ENCODE measurements at regions not wholly inside any gene's neighbourhood (a gene's known extent, or its start where the extent isn't known, plus 50 kb on each side); places are given as distances from the start of the nearest gene placed in this dataset.
A peak's percentile ranks its signal among the peaks of the same experiment; 100 is the strongest.

DNA sequence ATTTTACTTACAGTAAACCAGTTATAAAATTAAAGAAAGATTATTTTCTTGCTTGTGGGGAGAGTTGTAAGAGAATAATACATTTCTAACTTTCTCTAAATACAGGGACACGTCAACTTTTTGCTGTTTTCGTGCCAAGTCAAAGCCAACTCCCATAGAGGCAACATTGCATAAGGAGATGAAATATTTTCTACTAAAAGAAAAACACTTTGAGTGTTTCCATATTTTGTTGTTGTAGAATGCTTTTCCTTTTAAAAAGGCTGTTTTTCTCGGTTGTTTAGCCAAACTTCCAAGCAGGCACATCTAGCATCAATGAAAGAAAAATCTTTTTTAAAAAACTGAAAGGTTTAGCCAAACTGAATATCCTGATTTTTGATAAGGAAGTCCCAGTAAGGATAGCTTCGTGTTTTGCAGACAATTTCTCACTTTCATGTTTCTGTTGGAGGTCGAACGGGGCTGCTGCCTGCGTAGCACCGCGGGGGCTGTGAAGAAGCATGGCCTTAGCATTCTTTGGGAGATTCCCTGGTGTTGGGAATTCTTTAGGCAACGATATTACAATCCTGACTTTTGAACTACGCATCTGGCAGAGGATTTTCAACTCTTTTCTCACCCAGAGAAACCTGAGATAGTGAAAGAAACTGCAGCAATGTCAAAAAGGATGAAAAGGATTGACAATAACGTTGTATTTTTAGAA is 108.1 kb upstream of the FBXL7 start:
- Histone ChIP-seq H3K4me1 (ENCODE audit: insufficient read depth, low read length) (no peaks in the 10 kb centered on the region), H3K4me3 (ENCODE audit: low read length) (no peak overlapping the region), H3K27ac (ENCODE audit: low read depth, low read length) (no peak overlapping the region), H3K27me3 (ENCODE audit: insufficient read depth, low read length, poor library complexity, severe bottlenecking) (no peaks in the 10 kb centered on the region), H3K36me3 (ENCODE audit: insufficient read depth, low read length) (no peaks in the 10 kb centered on the region), H3K9me3 (ENCODE audit: low read length) (no peaks in the 10 kb centered on the region)
- no peak for DNase-seq
- ChIA-PET CTCF (no interaction called here), POLR2A (no interaction called here)
- Mint-ChIP-seq H3K36me3 (no peaks in the 10 kb centered on the region), H3K27ac (no peak overlapping the region), H3K9me3 (peaks cover 0 to 4% (median 3%) of the 10 kb centered on the region in 5 donors), H3K4me3 (no peak overlapping the region), H3K27me3 (no peaks in the 10 kb centered on the region), H3K4me1 (no peaks in the 10 kb centered on the region)

- no peak for DNase-seq
- Histone ChIP-seq H3K36me3 (ENCODE audit: insufficient read depth, low read length) (no peaks in the 10 kb centered on the region), H3K27me3 (ENCODE audit: insufficient read depth, low read length, poor library complexity, severe bottlenecking) (no peaks in the 10 kb centered on the region), H3K27ac (ENCODE audit: low read depth, low read length) (no peak overlapping the region), H3K9me3 (ENCODE audit: low read length) (no peaks in the 10 kb centered on the region), H3K4me3 (ENCODE audit: low read length) (no peak overlapping the region), H3K4me1 (ENCODE audit: insufficient read depth, low read length) (no peaks in the 10 kb centered on the region)
- Mint-ChIP-seq H3K27me3 (no peaks in the 10 kb centered on the region), H3K36me3 (no peaks in the 10 kb centered on the region), H3K27ac (no peak overlapping the region), H3K9me3 (peaks cover 0 to 10% (median 7%) of the 10 kb centered on the region in 5 donors), H3K4me1 (no peaks in the 10 kb centered on the region), H3K4me3 (no peak overlapping the region)
- ChIA-PET CTCF (no interaction called here), POLR2A (no interaction called here)
Measured at GRCh38 chr5:15388866-15389265, 111.1 kb upstream of the FBXL7 start.

DNA sequence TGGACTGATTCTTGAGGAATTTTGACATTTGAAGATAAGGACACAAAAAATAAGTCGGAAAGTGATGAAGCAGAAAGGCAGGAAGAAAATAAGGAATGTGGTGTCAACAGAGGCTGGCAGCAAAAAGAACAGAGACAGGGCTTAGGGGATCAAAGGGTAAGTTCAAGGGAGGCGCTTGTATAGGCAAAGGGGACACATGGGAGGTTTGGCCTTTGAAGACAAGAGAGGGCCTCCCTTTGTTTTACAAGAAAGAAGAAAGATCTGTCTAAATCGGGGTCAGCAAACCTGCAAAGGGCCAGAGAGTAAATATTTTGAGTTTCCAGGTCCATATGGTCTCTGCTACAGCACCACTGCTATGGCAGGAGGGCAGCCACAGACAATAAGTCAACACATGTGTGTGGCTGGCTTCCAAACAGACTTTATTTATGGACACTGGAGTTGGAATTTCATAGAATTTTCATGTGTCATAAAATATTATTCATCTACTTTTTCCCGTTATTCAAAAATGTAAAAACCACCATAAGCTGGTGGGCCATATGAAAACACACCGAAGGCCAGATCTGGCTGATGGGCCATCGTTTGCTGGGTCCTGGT is 112.0 kb upstream of the FBXL7 start:
- Mint-ChIP-seq H3K4me3 (no peak overlapping the region), H3K9me3 (peaks cover 0 to 10% (median 7%) of the 10 kb centered on the region in 5 donors), H3K36me3 (no peaks in the 10 kb centered on the region), H3K27ac (peak overlapping the region in 1 of 8 donors; percentile 75), H3K4me1 (no peaks in the 10 kb centered on the region), H3K27me3 (no peaks in the 10 kb centered on the region)
- no peaks in the 10 kb centered on the region for H3K36me3 ChIP-seq (ENCODE audit: insufficient read depth, low read length)
- ChIA-PET CTCF (no interaction called here), POLR2A (no interaction called here)
- no peaks in the 10 kb centered on the region for H3K9me3 ChIP-seq (ENCODE audit: low read length)
- no peak for DNase-seq
- no peaks in the 10 kb centered on the region for H3K27me3 ChIP-seq (ENCODE audit: insufficient read depth, low read length, poor library complexity, severe bottlenecking)
- H3K4me3 ChIP-seq (ENCODE audit: low read length), result no peak overlapping the region
- H3K27ac ChIP-seq (ENCODE audit: low read depth, low read length), result no peak overlapping the region
- no peaks in the 10 kb centered on the region for H3K4me1 ChIP-seq (ENCODE audit: insufficient read depth, low read length)

- peaks cover 0 to 10% (median 7%) of the 10 kb centered on the region in 5 donors for H3K9me3 Mint-ChIP-seq
- no peaks in the 10 kb centered on the region for H3K27me3 Mint-ChIP-seq
- H3K36me3 Mint-ChIP-seq, result no peaks in the 10 kb centered on the region
- Histone ChIP-seq H3K4me3 (ENCODE audit: low read length) (no peak overlapping the region), H3K36me3 (ENCODE audit: insufficient read depth, low read length) (no peaks in the 10 kb centered on the region), H3K4me1 (ENCODE audit: insufficient read depth, low read length) (no peaks in the 10 kb centered on the region), H3K27ac (ENCODE audit: low read depth, low read length) (no peak overlapping the region), H3K9me3 (ENCODE audit: low read length) (no peaks in the 10 kb centered on the region), H3K27me3 (ENCODE audit: insufficient read depth, low read length, poor library complexity, severe bottlenecking) (no peaks in the 10 kb centered on the region)
- POLR2A ChIA-PET, result no interaction called here
- H3K4me3 Mint-ChIP-seq, result no peak overlapping the region
- DNase-seq, result no peak
- H3K27ac Mint-ChIP-seq, result no peak overlapping the region
- H3K4me1 Mint-ChIP-seq, result no peaks in the 10 kb centered on the region
- CTCF ChIA-PET, result no interaction called here
Measured at GRCh38 chr5:15386122-15386521, 113.9 kb upstream of the FBXL7 start.

- POLR2A ChIA-PET, result no interaction called here
- no peak overlapping the region for H3K4me3 ChIP-seq (ENCODE audit: low read length)
- H3K36me3 ChIP-seq (ENCODE audit: insufficient read depth, low read length), result no peaks in the 10 kb centered on the region
- Mint-ChIP-seq H3K4me1 (no peaks in the 10 kb centered on the region), H3K36me3 (no peaks in the 10 kb centered on the region), H3K27ac (no peak overlapping the region), H3K9me3 (peaks cover 0 to 10% (median 7%) of the 10 kb centered on the region in 5 donors), H3K27me3 (no peaks in the 10 kb centered on the region), H3K4me3 (no peak overlapping the region)
- CTCF ChIA-PET, result no interaction called here
- DNase-seq, result no peak
- no peaks in the 10 kb centered on the region for H3K9me3 ChIP-seq (ENCODE audit: low read length)
- H3K27ac ChIP-seq (ENCODE audit: low read depth, low read length), result no peak overlapping the region
- H3K27me3 ChIP-seq (ENCODE audit: insufficient read depth, low read length, poor library complexity, severe bottlenecking), result no peaks in the 10 kb centered on the region
- no peaks in the 10 kb centered on the region for H3K4me1 ChIP-seq (ENCODE audit: insufficient read depth, low read length)
Measured at GRCh38 chr5:15385553-15385952, 114.4 kb upstream of the FBXL7 start.

- no peak overlapping the region for H3K4me3 Mint-ChIP-seq
- no peaks in the 10 kb centered on the region for H3K4me1 Mint-ChIP-seq
- Histone ChIP-seq H3K36me3 (ENCODE audit: insufficient read depth, low read length) (no peaks in the 10 kb centered on the region), H3K27ac (ENCODE audit: low read depth, low read length) (no peak overlapping the region), H3K4me3 (ENCODE audit: low read length) (no peak overlapping the region), H3K9me3 (ENCODE audit: low read length) (no peaks in the 10 kb centered on the region), H3K4me1 (ENCODE audit: insufficient read depth, low read length) (no peaks in the 10 kb centered on the region), H3K27me3 (ENCODE audit: insufficient read depth, low read length, poor library complexity, severe bottlenecking) (no peaks in the 10 kb centered on the region)
- DNase-seq, result no peak
- POLR2A ChIA-PET, result no interaction called here
- H3K27me3 Mint-ChIP-seq, result no peaks in the 10 kb centered on the region
- no peak overlapping the region for H3K27ac Mint-ChIP-seq
- CTCF ChIA-PET, result no interaction called here
- no peaks in the 10 kb centered on the region for H3K36me3 Mint-ChIP-seq
- H3K9me3 Mint-ChIP-seq, result peaks cover 2 to 10% (median 7%) of the 10 kb centered on the region in 5 donors
Measured at GRCh38 chr5:15385037-15385436, 114.9 kb upstream of the FBXL7 start.

DNA sequence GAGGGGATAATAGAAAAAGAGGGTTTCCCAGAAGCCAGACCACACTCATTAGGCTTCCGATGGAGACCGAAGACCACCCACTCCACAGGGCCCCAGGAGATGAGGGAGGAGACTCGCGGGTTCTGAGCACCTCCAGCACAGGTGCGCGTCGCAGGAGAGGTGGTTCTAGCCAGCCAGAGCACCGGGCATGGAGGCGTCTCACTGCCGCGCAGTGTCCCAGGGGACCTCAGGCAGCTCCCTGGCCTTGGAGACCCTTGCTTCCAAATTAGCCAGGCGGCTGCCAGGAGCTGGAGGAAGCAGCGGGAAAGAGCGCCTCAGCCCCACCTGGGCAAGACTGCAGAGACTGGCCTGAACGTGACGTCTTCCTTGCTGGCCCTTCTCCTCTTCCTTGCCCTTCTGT is 115.4 kb upstream of the FBXL7 start:
- no peak overlapping the region for H3K4me3 ChIP-seq (ENCODE audit: low read length)
- H3K27me3 Mint-ChIP-seq, result no peaks in the 10 kb centered on the region
- H3K4me1 ChIP-seq (ENCODE audit: insufficient read depth, low read length), result no peaks in the 10 kb centered on the region
- no peaks in the 10 kb centered on the region for H3K4me1 Mint-ChIP-seq
- H3K27me3 ChIP-seq (ENCODE audit: insufficient read depth, low read length, poor library complexity, severe bottlenecking), result no peaks in the 10 kb centered on the region
- H3K4me3 Mint-ChIP-seq, result no peak overlapping the region
- H3K9me3 Mint-ChIP-seq, result peaks cover 2 to 10% (median 7%) of the 10 kb centered on the region in 5 donors
- H3K9me3 ChIP-seq (ENCODE audit: low read length), result no peaks in the 10 kb centered on the region
- H3K36me3 ChIP-seq (ENCODE audit: insufficient read depth, low read length), result no peaks in the 10 kb centered on the region
- H3K36me3 Mint-ChIP-seq, result no peaks in the 10 kb centered on the region
- no peak for DNase-seq
- POLR2A ChIA-PET, result no interaction called here
- CTCF ChIA-PET, result no interaction called here
- H3K27ac Mint-ChIP-seq, result no peak overlapping the region
- H3K27ac ChIP-seq (ENCODE audit: low read depth, low read length), result no peak overlapping the region

GRCh38 chr5:15384176-15384575 is 115.8 kb upstream of the FBXL7 start:
- H3K27me3 ChIP-seq (ENCODE audit: insufficient read depth, low read length, poor library complexity, severe bottlenecking), result no peaks in the 10 kb centered on the region
- Mint-ChIP-seq H3K36me3 (no peaks in the 10 kb centered on the region), H3K9me3 (peaks cover 2 to 10% (median 7%) of the 10 kb centered on the region in 5 donors), H3K4me1 (no peaks in the 10 kb centered on the region), H3K27me3 (no peaks in the 10 kb centered on the region), H3K27ac (no peak overlapping the region), H3K4me3 (no peak overlapping the region)
- no peaks in the 10 kb centered on the region for H3K9me3 ChIP-seq (ENCODE audit: low read length)
- H3K27ac ChIP-seq (ENCODE audit: low read depth, low read length), result no peak overlapping the region
- ChIA-PET POLR2A (no interaction called here), CTCF (no interaction called here)
- no peaks in the 10 kb centered on the region for H3K4me1 ChIP-seq (ENCODE audit: insufficient read depth, low read length)
- no peak for DNase-seq
- H3K4me3 ChIP-seq (ENCODE audit: low read length), result no peak overlapping the region
- H3K36me3 ChIP-seq (ENCODE audit: insufficient read depth, low read length), result no peaks in the 10 kb centered on the region
